SW480 (cell line): ENCODE measurements at regions not wholly inside any gene's neighbourhood (a gene's known extent, or its start where the extent isn't known, plus 50 kb on each side); places are given as distances from the start of the nearest gene placed in this dataset.

ENCODE experiments used
- DNase-seq: peaks from one replicate; pipeline ENCODE4 v3.0.0-alpha.2; 2016; ENCODE audit warnings: low spot score

DNA sequence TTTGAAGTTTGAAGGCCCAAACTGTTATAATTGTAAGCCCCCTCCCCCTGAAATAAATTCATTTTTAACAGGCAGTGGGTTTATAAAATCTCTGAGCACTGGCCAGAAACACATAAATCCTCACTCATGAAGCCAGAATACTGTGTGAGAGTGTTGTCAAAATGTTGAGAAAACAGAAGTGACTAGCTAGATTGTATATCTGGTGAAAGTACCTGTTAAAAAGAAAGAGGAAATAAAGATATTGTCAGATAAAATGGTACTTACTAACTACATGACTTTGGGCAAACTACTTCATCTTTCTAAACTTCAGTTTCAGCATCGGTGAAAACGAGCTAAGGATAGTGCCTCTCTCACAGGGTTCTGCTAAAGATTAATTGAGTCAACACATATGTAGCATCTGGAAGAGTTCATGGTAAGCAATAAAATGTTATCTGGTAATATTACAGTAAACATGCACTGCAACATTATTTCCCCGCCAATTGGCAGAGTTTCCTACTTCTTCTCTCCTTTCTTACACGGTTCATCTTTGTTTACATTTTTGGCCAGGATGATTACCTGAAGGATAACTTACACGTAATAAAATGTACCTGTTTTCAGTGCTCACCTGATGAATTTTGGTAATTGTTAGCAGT, 202.5 kb upstream of the CHRM2 start:
- DNase-seq = no peak

DNA sequence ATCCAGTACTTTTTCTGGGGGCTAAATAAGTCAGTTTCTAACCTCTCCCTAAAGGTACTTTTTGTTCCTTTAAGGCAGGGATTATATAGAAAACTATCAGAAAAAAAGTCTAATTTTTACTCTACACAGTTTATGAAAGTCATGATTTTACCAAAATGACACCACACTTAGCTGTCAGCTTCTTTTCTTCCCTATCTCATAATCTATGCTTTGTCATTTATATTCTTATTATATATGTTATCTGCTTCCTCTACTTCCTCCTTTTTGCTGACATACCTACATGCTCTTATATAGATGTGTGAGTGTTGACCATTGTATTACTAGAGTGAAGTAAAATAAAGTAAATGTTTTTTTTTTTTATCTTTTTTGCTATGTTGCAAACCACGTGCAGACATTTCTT, 203.9 kb upstream of the CHRM2 start:
- DNase-seq = no peak

GRCh38 chr7:136657482-136657921, 210.9 kb upstream of the CHRM2 start:
- DNase-seq = no peak

GRCh38 chr7:136656516-136656915, 211.9 kb upstream of the CHRM2 start:
- no peak for DNase-seq

DNA sequence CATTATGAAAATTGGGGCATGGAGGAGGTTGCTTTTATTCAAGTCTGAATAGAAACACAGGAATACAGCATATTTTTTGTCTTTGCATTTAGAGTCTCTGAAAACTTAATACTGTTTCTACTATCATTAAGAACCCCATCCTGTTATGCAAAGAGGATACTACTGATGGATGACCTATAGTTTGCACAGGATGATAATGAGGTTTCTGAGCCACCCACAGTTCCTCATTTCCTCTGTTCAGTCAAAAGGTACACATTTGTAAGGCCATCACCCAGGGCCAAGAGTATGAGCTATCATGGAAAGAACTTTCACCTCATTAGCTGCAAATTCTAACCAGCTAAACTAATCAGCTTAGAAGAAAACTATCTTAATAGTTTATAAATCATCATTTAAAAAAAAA, 213.0 kb upstream of the CHRM2 start:
- no peak for DNase-seq

GRCh38 chr7:136654406-136654805, 214.0 kb upstream of the CHRM2 start:
- no peak for DNase-seq

- no peak for DNase-seq
Measured at GRCh38 chr7:136652635-136653370, 215.6 kb upstream of the CHRM2 start.

- no peak for DNase-seq
Measured at GRCh38 chr7:136640977-136641376, 227.5 kb upstream of the CHRM2 start.

- DNase-seq = no peak
Measured at GRCh38 chr7:136637813-136638212, 230.6 kb upstream of the CHRM2 start.

GRCh38 chr7:136635751-136636150, 232.7 kb upstream of the CHRM2 start:
- no peak for DNase-seq

DNA sequence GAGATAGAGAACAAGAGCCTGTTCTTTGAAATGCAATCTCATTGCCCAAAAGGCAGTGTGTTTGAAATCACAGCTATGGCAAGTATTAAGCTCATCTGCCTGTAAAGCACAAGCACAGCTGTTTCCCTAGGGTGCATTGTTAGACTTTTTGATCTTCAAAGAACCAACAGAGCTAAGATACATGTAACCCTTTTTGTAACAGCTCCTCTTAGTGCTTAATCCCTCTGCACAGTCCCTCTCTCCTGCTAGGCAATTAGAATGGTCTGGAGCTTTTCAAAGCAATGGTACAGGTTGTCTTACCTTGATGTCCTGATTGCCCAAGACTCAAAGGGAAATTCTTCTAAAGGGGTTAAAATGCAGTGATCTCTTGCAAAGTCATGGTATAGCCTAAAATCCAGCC, 249.6 kb upstream of the CHRM2 start:
- no peak for DNase-seq

DNA sequence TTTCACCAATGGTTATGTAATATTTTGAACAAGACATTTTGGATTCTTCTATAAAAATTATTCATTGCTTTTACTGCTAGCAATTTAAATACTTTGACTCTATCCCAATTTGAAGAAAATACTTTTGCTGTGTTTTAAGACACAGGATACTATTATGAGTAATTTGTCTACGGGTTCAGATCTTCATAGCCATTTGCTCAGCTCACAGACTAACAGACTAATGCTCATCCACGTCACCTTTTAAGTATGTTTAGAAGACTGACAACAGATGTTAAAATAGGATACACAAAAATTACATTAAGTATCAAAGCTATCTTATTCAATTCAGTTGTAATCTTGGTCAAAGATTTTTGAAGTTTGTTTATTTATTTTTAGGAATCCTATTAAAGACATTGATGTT, 251.3 kb upstream of the CHRM2 start:
- DNase-seq = no peak

GRCh38 chr7:136605532-136606329, 262.7 kb upstream of the CHRM2 start:
- DNase-seq = no peak

GRCh38 chr7:136601772-136602171, 266.7 kb upstream of the CHRM2 start:
- DNase-seq = no peak

- no peak for DNase-seq
Measured at GRCh38 chr7:136600475-136600874, 268.0 kb upstream of the CHRM2 start.

DNA sequence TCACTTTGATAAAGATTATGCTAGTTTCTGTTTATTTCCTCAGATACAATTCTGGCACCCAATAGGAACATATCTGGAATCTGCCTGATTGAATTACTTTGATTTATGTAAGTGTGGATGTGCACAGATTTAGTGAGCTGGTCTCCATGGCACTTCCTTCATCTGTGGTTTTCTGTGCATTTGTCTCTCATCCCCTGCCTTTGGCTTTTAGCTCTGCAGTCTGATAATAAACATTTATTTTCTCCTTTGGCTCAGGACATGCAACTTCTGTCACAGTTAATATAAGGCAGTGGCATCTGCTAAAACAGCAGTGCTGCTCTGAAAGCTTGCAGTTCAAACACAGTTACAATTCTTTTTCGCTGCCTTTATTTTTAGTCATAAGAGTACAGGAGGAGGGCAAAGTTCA, 273.7 kb upstream of the CHRM2 start:
- DNase-seq = no peak

DNA sequence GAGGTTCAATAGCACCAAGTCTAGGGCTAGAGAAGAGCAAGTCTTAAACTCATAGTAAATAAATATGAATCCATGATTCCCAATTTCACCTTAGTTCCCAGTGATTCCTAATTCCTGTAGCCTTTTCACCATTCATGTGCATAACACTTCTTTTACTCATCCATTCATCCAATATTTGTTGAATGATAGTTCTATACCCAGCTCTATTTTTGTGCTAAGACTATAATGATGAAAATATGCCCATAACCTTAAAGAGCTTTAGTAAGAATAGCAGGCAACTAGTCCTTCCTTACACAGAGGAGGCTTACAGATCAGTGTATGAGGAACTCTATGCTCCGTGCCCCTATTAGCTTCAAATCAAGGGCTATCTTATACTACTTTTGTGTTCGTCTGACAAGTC, 280.2 kb upstream of the CHRM2 start:
- DNase-seq = no peak

DNA sequence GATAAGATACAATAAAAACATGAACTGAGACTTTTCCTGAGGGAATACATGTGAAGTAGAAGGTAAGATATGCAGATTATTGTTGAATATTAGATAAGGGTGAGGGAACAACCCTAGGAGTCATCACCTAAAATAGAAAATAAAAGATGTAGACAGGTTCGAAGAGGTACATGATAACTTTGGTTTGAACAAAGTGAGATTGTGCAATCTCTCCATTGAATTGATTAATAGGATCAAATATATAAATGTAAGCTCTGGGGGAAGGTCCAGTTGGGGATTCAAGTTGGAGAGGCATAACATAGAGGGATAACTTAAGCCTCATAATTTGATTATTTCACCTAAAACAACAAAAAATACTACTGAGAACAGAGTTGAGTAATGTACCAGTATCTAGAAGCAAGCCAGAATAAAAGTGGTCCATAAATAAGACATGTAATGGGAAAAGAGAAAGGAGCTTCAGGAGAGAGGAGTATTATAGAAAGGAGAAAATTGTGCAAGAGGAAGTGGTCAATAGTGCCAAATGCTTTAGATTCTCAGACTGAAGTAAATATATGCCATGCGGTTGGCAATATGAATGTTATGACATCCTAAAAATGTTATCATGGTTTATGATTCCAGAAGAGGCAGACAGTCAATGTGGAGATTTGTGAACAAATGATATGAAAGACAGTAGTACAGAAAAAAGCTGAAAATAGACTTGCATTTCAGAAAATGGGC, 282.3 kb upstream of the CHRM2 start:
- DNase-seq = no peak

- DNase-seq = no peak
Measured at GRCh38 chr7:136566491-136566890, 302.0 kb upstream of the CHRM2 start.

DNA sequence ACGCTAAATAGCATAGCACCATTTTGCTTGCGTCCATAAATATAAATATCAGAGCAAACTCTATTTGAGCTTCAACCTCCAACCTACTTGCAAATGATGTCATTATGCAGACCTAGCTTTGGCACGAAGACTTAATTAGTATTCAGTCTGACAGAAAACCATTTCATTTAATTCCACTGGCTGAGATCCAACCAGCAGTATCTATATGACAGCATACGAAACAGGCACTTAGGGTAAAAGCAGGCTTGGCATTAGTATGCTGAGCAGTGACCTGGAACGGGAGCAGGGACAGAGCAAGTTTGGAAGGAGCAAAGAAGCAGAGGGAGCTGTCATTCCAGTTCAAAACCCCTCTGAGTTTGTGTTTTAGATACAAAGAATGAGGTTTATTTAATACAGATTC, 312.5 kb upstream of the CHRM2 start:
- no peak for DNase-seq

DNA sequence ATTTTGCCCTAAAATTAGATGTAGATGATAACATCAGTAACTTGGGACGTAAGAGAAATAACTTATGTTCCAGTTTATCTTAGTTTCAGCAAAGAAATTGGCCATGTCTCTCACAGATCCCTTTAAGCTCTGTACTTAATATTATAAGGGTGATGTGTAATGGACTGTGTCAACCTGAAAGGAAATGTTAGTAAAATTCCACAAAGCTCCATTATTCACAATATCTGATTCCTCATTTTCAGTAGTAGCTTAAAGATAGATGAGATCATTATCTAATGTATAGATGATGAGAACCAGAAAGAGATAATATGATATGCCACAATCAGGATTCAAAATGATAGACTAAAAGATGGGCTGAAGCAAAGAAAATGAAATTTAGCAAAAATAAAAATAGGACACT, 316.8 kb upstream of the CHRM2 start:
- no peak for DNase-seq

- no peak for DNase-seq
Measured at GRCh38 chr7:136549756-136550155, 318.7 kb upstream of the CHRM2 start.
